LNCAP (cell line): ENCODE measurements at regions not wholly inside any gene's neighbourhood (a gene's known extent, or its start where the extent isn't known, plus 50 kb on each side); places are given as distances from the start of the nearest gene placed in this dataset.
A peak's percentile ranks its signal among the peaks of the same experiment; 100 is the strongest.

Source experiments
- CTCF ChIP-seq: fragments of 450-650 bp; IDR thresholded peaks from 2 replicates; pipeline ENCODE4 v1.5.1; 2017; ENCODE audit warnings: mild to moderate bottlenecking

DNA sequence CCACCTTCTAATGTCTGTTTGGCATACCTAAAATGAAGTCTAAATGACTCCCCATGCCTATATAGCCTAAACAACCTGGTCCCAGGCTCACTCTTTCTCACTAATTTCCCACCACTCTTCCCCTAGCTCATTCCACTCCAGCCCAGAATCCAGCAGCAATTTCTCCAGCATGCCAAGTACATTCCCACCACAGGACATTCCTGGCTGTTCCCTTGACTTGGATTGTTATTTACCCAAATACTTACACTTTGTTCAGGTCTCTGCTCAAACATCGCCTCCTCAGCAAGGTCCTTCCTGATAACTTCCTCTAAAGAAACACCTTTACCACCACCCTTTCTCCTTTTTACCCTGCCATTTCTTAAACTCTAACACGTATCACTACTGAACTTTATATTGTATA is 743.4 kb downstream of the RPS29 start:
- TF ChIP-seq CTCF, result no peak

DNA sequence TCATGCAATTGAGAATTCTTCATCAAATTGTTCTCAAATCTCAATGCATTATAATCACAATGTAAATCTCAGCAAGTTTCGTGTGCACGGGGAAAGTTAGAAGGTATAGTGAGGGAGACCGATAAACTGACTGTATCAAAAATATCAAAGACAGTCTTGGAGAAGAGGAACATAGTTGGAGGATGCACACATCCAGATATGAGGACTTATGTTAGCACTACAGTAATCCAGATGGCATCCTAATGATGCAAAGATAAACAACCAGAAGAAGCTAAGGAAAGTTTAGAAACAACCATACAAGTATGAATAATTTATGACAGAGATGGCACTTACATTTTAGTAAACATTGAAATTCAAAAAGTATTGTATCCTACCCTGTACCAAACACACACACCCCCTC is 760.1 kb downstream of the RPS29 start:
- no peak for TF ChIP-seq CTCF

DNA sequence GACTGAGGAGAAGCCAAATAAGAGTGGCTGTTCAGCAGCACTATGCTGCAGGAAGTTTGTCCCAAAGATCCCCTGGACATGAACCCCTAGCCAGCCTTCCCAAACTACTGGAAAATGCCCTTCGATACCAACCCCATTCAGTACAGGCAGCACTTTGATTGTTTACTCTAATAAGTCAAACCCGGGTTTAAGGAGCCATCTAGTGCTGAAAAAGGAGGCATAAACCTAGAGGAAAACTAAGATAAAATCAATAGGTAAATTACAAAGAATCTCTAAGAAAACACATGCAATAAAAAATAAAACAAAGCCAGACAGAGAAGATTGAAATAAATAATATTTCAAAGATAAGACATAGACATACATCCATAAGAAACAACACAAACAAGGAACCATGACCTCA is 771.6 kb downstream of the RPS29 start:
- TF ChIP-seq CTCF, result peak; percentile 56

DNA sequence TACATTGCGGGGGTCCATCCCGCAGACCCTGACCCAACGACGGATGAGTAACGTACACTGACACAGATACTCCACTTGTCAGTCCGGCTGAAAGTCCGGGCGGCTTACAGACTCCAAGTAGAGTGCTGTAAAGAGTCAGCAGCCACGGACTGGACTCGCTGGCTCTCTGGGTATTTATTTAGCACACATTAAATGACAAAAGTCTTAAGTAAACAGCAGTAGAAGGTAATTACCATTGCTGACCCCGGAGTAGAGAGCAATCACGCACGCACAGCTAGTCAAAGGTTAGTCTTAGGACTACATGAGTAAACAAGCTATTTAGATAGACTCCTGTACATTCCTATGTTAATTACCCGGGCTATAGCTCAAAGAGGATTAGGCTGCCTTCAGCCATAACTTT is 780.9 kb downstream of the RPS29 start:
- TF ChIP-seq CTCF, result no peak

- no peak for TF ChIP-seq CTCF
These were observed 793.7 kb downstream of the RPS29 start for GRCh38 chr14:48792376-48793024.

- TF ChIP-seq CTCF, result no peak
These were observed 797.4 kb downstream of the RPS29 start for GRCh38 chr14:48788771-48789170.

- TF ChIP-seq CTCF, result no peak
These were observed 799.7 kb downstream of the RPS29 start for GRCh38 chr14:48786498-48786897.

GRCh38 chr14:48771717-48772116 is 814.5 kb downstream of the RPS29 start:
- no peak for TF ChIP-seq CTCF
